HEK293T (cell line): ENCODE measurements at regions not wholly inside any gene's neighbourhood (a gene's known extent, or its start where the extent isn't known, plus 50 kb on each side); places are given as distances from the start of the nearest gene placed in this dataset.

Source experiments
- CTCF ChIA-PET: fragments of 350-600 bp; formaldehyde crosslinking; extraction: SDS; loops from one replicate; lab custom pipeline; 2021; ENCODE audit warnings: antibody characterized with exemption, inconsistent platforms; lab: Yijun Ruan, JAX
- POLR2A ChIA-PET: fragments of 350-600 bp; formaldehyde crosslinking; extraction: SDS; loops from one replicate; lab custom pipeline; 2020; ENCODE audit warnings: antibody characterized with exemption, inconsistent platforms; lab: Yijun Ruan, JAX
- DNase-seq: peaks from one replicate; pipeline ENCODE4 v3.0.0; 2012; ENCODE audit warnings: mixed read lengths; ENCODE audit errors: extremely low spot score
- ARNT ChIP-seq: fragments of 450-650 bp; IDR thresholded peaks from 2 replicates; pipeline ENCODE4 v1.6.1; 2017; ENCODE audit warnings: mild to moderate bottlenecking
- BHLHE40 ChIP-seq: fragments of 450-650 bp; IDR thresholded peaks from 2 replicates; pipeline ENCODE4 v1.6.1; 2016; ENCODE audit warnings: mild to moderate bottlenecking, moderate library complexity, borderline replicate concordance
- CTBP1 ChIP-seq: fragments of 450-650 bp; IDR thresholded peaks from 2 replicates; pipeline ENCODE4 v1.6.1; 2016; ENCODE audit warnings: borderline replicate concordance
- ELF4 ChIP-seq: fragments of 450-650 bp; IDR thresholded peaks from 2 replicates; pipeline ENCODE4 v1.6.1; 2017; ENCODE audit warnings: antibody characterized with exemption
- FOXA1 ChIP-seq: fragments of 450-650 bp; IDR thresholded peaks from 2 replicates; pipeline ENCODE4 v1.6.1; 2016; ENCODE audit warnings: mild to moderate bottlenecking
- FOXK2 ChIP-seq: fragments of 450-650 bp; IDR thresholded peaks from 2 replicates; pipeline ENCODE4 v1.6.1; 2016; ENCODE audit warnings: mild to moderate bottlenecking
- FOXM1 ChIP-seq: fragments of 450-650 bp; IDR thresholded peaks from 2 replicates; pipeline ENCODE4 v1.6.1; 2017; ENCODE audit warnings: mild to moderate bottlenecking, borderline replicate concordance
- HDGF ChIP-seq: fragments of 450-650 bp; IDR thresholded peaks from 2 replicates; pipeline ENCODE4 v1.6.1; 2017; ENCODE audit warnings: antibody characterized with exemption, borderline replicate concordance
- L3MBTL2 ChIP-seq: fragments of 450-650 bp; conservative IDR thresholded peaks from 2 replicates; pipeline ENCODE4 v1.6.1; 2016; ENCODE audit warnings: mild to moderate bottlenecking
- LEF1 ChIP-seq: fragments of 450-650 bp; IDR thresholded peaks from 2 replicates; pipeline ENCODE4 v1.6.1; 2017; ENCODE audit warnings: mild to moderate bottlenecking, borderline replicate concordance
- NFRKB ChIP-seq: fragments of 450-650 bp; IDR thresholded peaks from 2 replicates; pipeline ENCODE4 v1.6.1; 2016; ENCODE audit warnings: mild to moderate bottlenecking, moderate library complexity
- SP1 ChIP-seq: fragments of 450-650 bp; IDR thresholded peaks from 2 replicates; pipeline ENCODE4 v1.6.1; 2017
- SUZ12 ChIP-seq: fragments of 450-650 bp; IDR thresholded peaks from 2 replicates; pipeline ENCODE4 v1.6.1; 2016; ENCODE audit warnings: mild to moderate bottlenecking
- TARDBP ChIP-seq: fragments of 450-650 bp; IDR thresholded peaks from 2 replicates; pipeline ENCODE4 v1.6.1; 2016
- ZNF384 ChIP-seq: fragments of 450-650 bp; IDR thresholded peaks from 2 replicates; pipeline ENCODE4 v1.6.1; 2016
- TF ChIP-seq, protein P1 (sequence below): fragments of 450-650 bp; IDR thresholded peaks from 2 replicates; pipeline ENCODE4 v1.6.1; 2016

DNA sequence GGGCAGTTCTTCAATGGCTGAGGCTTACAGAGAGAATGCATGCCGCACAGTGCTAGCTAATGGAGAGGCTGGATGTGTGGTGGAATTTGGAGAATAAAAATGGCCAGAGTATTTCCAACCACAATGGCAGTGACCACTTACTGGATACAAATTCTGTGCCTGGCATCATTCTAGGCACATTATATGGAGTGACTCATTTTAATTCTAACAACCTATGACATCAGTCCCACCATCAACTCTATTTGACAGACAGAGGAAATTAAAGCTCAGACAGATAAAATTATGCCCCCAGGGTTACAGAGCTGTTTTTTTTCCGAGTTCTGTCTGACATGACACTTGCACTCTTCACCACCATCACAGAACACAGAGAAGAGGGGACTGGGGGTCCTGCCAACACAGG lies 105.6 kb upstream of the IL12B start:
- ChIA-PET POLR2A (no interaction called here), CTCF (no interaction called here)
- TF ChIP-seq SP1 (no peak), TARDBP (no peak), ELF4 (no peak), CTBP1 (no peak), BHLHE40 (no peak)
- DNase-seq = no peak

GRCh38 chr5:159438092-159438491 lies 107.8 kb upstream of the IL12B start:
- ChIA-PET POLR2A (no interaction called here), CTCF (no interaction called here)
- TF ChIP-seq SUZ12 = no peak
- no peak for TF ChIP-seq ELF4
- TF ChIP-seq CTBP1 = no peak
- TF ChIP-seq HDGF = no peak
- no peak for TF ChIP-seq FOXK2
- TF ChIP-seq, protein P1, sequence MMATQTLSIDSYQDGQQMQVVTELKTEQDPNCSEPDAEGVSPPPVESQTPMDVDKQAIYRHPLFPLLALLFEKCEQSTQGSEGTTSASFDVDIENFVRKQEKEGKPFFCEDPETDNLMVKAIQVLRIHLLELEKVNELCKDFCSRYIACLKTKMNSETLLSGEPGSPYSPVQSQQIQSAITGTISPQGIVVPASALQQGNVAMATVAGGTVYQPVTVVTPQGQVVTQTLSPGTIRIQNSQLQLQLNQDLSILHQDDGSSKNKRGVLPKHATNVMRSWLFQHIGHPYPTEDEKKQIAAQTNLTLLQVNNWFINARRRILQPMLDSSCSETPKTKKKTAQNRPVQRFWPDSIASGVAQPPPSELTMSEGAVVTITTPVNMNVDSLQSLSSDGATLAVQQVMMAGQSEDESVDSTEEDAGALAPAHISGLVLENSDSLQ = no peak
- TF ChIP-seq BHLHE40 = no peak
- TF ChIP-seq FOXA1 = no peak
- no peak for TF ChIP-seq LEF1
- no peak for TF ChIP-seq NFRKB
- no peak for TF ChIP-seq TARDBP
- no peak for TF ChIP-seq ARNT
- no peak for TF ChIP-seq L3MBTL2
- no peak for TF ChIP-seq FOXM1
- no peak for TF ChIP-seq ZNF384
- no peak for TF ChIP-seq SP1
- DNase-seq = no peak

- no peak for TF ChIP-seq BHLHE40
- no peak for TF ChIP-seq TARDBP
- TF ChIP-seq, protein P1 = no peak
- no peak for TF ChIP-seq NFRKB
- no peak for TF ChIP-seq FOXA1
- TF ChIP-seq SP1 = no peak
- TF ChIP-seq FOXM1 = no peak
- no peak for TF ChIP-seq LEF1
- no peak for TF ChIP-seq ARNT
- no peak for TF ChIP-seq ZNF384
- no peak for TF ChIP-seq CTBP1
- TF ChIP-seq HDGF = no peak
- POLR2A ChIA-PET = no interaction called here
- CTCF ChIA-PET = no interaction called here
- no peak for DNase-seq
Observed at GRCh38 chr5:159439002-159439401, 108.7 kb upstream of the IL12B start.

DNA sequence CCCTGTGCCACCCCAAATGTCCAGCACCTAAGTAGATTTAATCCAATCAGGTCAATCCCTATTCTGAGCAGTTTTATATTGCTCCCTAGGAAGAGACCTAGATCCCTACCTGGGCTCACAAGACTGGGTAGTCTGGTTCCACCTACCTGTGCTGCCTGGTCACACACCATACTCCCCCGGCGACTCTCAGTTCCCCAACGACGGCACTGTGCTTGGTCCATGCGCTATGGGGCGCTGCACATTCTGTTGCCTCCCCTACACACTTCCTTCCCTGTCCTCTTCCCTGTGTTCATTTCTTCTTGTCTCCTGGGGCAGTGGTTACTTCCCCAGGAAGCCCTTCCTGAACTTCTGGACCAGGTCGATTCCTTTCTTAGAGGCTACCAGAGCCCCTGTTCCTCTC lies 109.9 kb upstream of the IL12B start:
- TF ChIP-seq ARNT (no peak), SUZ12 (no peak), L3MBTL2 (no peak), TARDBP (no peak), NFRKB (no peak), FOXM1 (no peak), ZNF384 (no peak)
- TF ChIP-seq, protein P1 = no peak
- DNase-seq = no peak
- CTCF ChIA-PET = interaction anchor here (0.6 kb wide), 1 partner anchor 223 kb away, joined by 4 read pairs; no protein-coding TSS in a partner anchor
- POLR2A ChIA-PET = no interaction called here

DNA sequence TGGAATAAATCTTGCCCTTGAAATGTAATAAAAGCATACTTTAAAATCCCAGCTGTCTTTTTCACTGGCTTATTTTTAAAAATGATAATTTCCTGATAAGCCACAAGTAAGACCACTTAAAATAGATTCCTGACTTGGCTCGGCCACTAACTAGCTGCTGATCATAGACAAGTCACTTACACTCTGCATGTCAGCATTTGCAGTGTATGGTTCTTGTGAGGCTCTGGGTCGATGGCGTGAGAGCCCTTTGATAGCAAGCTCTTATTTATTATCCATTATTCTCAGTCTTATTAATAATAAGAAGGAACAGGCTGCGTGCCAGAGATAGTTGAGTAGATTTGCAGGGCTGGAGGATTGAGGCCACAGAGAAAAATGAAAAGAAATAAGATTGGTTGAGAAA lies 110.7 kb upstream of the IL12B start:
- TF ChIP-seq LEF1 = no peak
- no peak for TF ChIP-seq BHLHE40
- no peak for TF ChIP-seq SUZ12
- no peak for TF ChIP-seq TARDBP
- no peak for TF ChIP-seq L3MBTL2
- no peak for TF ChIP-seq CTBP1
- no peak for TF ChIP-seq SP1
- TF ChIP-seq FOXK2 = no peak
- TF ChIP-seq, protein P1 = no peak
- no peak for TF ChIP-seq FOXA1
- no peak for TF ChIP-seq NFRKB
- TF ChIP-seq HDGF = no peak
- TF ChIP-seq ELF4 = no peak
- no peak for TF ChIP-seq FOXM1
- no peak for TF ChIP-seq ZNF384
- no peak for TF ChIP-seq ARNT
- CTCF ChIA-PET = interaction anchor here (0.6 kb wide), 3 partner anchors 35 to 438 kb away, joined by 4 to 7 read pairs (median 4); no protein-coding TSS in a partner anchor
- DNase-seq = no peak
- POLR2A ChIA-PET = no interaction called here

DNA sequence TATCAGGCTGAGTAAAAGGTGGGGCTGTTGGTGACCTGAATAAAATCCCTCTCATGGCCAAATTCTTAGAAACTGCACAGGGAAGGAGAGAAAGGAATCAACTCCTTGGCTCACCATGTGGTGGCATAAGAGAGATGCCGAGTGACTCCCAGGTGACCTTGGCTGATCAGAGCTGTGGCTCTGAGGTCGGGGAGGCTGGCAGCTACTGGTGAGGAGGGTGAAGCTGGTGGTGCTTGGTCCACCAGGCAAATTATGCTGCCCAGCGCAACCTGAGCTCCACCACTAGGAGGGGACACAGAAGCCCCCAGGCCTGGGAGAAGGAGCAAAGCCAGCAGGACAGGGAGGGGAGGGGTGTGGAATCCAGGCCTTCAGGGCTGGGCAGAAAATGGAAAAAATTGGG lies 111.2 kb upstream of the IL12B start:
- ChIA-PET CTCF (interaction anchor here (0.6 to 4.7 kb wide), 3 partner anchors 35 to 546 kb away, joined by 4 to 23 read pairs (median 4); no protein-coding TSS in a partner anchor), POLR2A (no interaction called here)
- DNase-seq = peak; percentile 45
- TF ChIP-seq, protein P1 = no peak
